ENCODE measurements at regions not wholly inside any gene's neighbourhood (a gene's known extent, or its start where the extent isn't known, plus 50 kb on each side); places are given as distances from the start of the nearest gene placed in this dataset.
"Not testable (repeated sequence)": the region's sequence is repeated elsewhere in the genome, so short reads cannot be mapped to it uniquely, and the experiment has no call there.

- Mint-ChIP-seq H3K27me3 (ENCODE audit: unreplicated experiment) (peaks cover 4% of the 10 kb centered on the region), H3K36me3 (ENCODE audit: unreplicated experiment) (peaks cover under 1% of the 10 kb centered on the region), H3K4me3 (ENCODE audit: unreplicated experiment) (no peak overlapping the region), H3K4me1 (ENCODE audit: low read depth, unreplicated experiment) (no peaks in the 10 kb centered on the region), H3K9me3 (ENCODE audit: unreplicated experiment) (peaks cover 4% of the 10 kb centered on the region), H3K27ac (ENCODE audit: unreplicated experiment) (no peak overlapping the region)
- no peak for DNase-seq
- TF ChIP-seq CTCF (IDR thresholded peaks at IDR 0.05; ENCODE audit: partially characterized antibody, unreplicated experiment): no peak
Measured at GRCh38 chr16:50490828-50491227, 57.4 kb upstream of the NKD1 start.

GRCh38 chr16:50489182-50489581 is 59.0 kb upstream of the NKD1 start:
- TF ChIP-seq CTCF (IDR thresholded peaks at IDR 0.05; ENCODE audit: partially characterized antibody, unreplicated experiment): no peak
- no peak for DNase-seq
- peaks cover 10% of the 10 kb centered on the region for H3K36me3 Mint-ChIP-seq (ENCODE audit: unreplicated experiment)
- H3K27ac Mint-ChIP-seq (ENCODE audit: unreplicated experiment): no peak overlapping the region
- H3K4me1 Mint-ChIP-seq (ENCODE audit: low read depth, unreplicated experiment): no peaks in the 10 kb centered on the region
- H3K9me3 Mint-ChIP-seq (ENCODE audit: unreplicated experiment): peaks cover 4% of the 10 kb centered on the region
- H3K4me3 Mint-ChIP-seq (ENCODE audit: unreplicated experiment): no peak overlapping the region
- H3K27me3 Mint-ChIP-seq (ENCODE audit: unreplicated experiment): peaks cover 2% of the 10 kb centered on the region

- Mint-ChIP-seq H3K4me3 (ENCODE audit: unreplicated experiment) (no peak overlapping the region), H3K4me1 (ENCODE audit: low read depth, unreplicated experiment) (no peaks in the 10 kb centered on the region), H3K9me3 (ENCODE audit: unreplicated experiment) (peaks cover 7% of the 10 kb centered on the region), H3K36me3 (ENCODE audit: unreplicated experiment) (peaks cover 16% of the 10 kb centered on the region), H3K27ac (ENCODE audit: unreplicated experiment) (no peak overlapping the region), H3K27me3 (ENCODE audit: unreplicated experiment) (no peaks in the 10 kb centered on the region)
- no peak for DNase-seq
- TF ChIP-seq CTCF (IDR thresholded peaks at IDR 0.05; ENCODE audit: partially characterized antibody, unreplicated experiment): no peak
Measured at GRCh38 chr16:50487528-50487927, 60.7 kb upstream of the NKD1 start.

- not testable (repeated sequence) for H3K4me1 Mint-ChIP-seq (ENCODE audit: low read depth, unreplicated experiment); H3K27me3 Mint-ChIP-seq (ENCODE audit: unreplicated experiment); DNase-seq; H3K27ac Mint-ChIP-seq (ENCODE audit: unreplicated experiment); H3K4me3 Mint-ChIP-seq (ENCODE audit: unreplicated experiment)
- H3K9me3 Mint-ChIP-seq (ENCODE audit: unreplicated experiment): peaks cover 10% of the 10 kb centered on the region
- peaks cover 16% of the 10 kb centered on the region for H3K36me3 Mint-ChIP-seq (ENCODE audit: unreplicated experiment)
Measured at GRCh38 chr16:50486162-50486561, 62.0 kb upstream of the NKD1 start.

- TF ChIP-seq CTCF (IDR thresholded peaks at IDR 0.05; ENCODE audit: partially characterized antibody, unreplicated experiment): no peak
- Mint-ChIP-seq H3K27ac (ENCODE audit: unreplicated experiment) (no peak overlapping the region), H3K36me3 (ENCODE audit: unreplicated experiment) (peaks cover 16% of the 10 kb centered on the region), H3K9me3 (ENCODE audit: unreplicated experiment) (peaks cover 10% of the 10 kb centered on the region), H3K4me3 (ENCODE audit: unreplicated experiment) (no peak overlapping the region), H3K4me1 (ENCODE audit: low read depth, unreplicated experiment) (no peaks in the 10 kb centered on the region), H3K27me3 (ENCODE audit: unreplicated experiment) (peaks cover 2% of the 10 kb centered on the region)
- DNase-seq: no peak
Measured at GRCh38 chr16:50485232-50485631, 63.0 kb upstream of the NKD1 start.

- peaks cover 16% of the 10 kb centered on the region for H3K36me3 Mint-ChIP-seq (ENCODE audit: unreplicated experiment)
- H3K4me3 Mint-ChIP-seq (ENCODE audit: unreplicated experiment): no peak overlapping the region
- peaks cover 2% of the 10 kb centered on the region for H3K27me3 Mint-ChIP-seq (ENCODE audit: unreplicated experiment)
- no peak for TF ChIP-seq CTCF (IDR thresholded peaks at IDR 0.05; ENCODE audit: partially characterized antibody, unreplicated experiment)
- DNase-seq: no peak
- H3K4me1 Mint-ChIP-seq (ENCODE audit: low read depth, unreplicated experiment): no peaks in the 10 kb centered on the region
- H3K27ac Mint-ChIP-seq (ENCODE audit: unreplicated experiment): no peak overlapping the region
- H3K9me3 Mint-ChIP-seq (ENCODE audit: unreplicated experiment): peaks cover 8% of the 10 kb centered on the region
Measured at GRCh38 chr16:50482271-50482670, 65.9 kb upstream of the NKD1 start.

Data from glutamatergic neuron (in vitro differentiated cells).